Endothelial cell of umbilical vein (primary cell): ENCODE measurements at regions not wholly inside any gene's neighbourhood (a gene's known extent, or its start where the extent isn't known, plus 50 kb on each side); places are given as distances from the start of the nearest gene placed in this dataset.

Experiments used
- BruUV-seq: library from RNA; stranded (reverse); fragments of 400-500 nt; replicated peaks from 2 replicates; lab custom pipeline; 2021; lab: Mats Ljungman, UMichigan
- CTCF ChIA-PET: fragments of 300-600, 350-600 bp; sonication (Branson Sonifier 250); formaldehyde crosslinking; loops from one replicate; lab custom pipeline; 2021; ENCODE audit warnings: antibody characterized with exemption, inconsistent platforms; lab: Charles Lee
- POLR2A ChIA-PET: fragments of 300-600, 350-600 bp; sonication (Branson Sonifier 250); formaldehyde crosslinking; loops from one replicate; lab custom pipeline; 2021; ENCODE audit warnings: antibody characterized with exemption, inconsistent platforms; lab: Charles Lee
- DNase-seq: peaks from one replicate; pipeline ENCODE4 v3.0.0-alpha.2; 2011; ENCODE audit warnings: low read depth, low spot score
- FAIRE-seq: peaks from 2 replicates; lab custom pipeline; 2011; peaks lifted over from hg19 to GRCh38; lab: Jason Lieb, UNC
- H2AFZ ChIP-seq: 2 replicates; pipeline ENCODE4 v1.6.0; 2012; ENCODE audit warnings: low read depth, low read length, control low read depth, inconsistent platforms
- H3K27ac ChIP-seq: 2 replicates; pipeline ENCODE4 v1.5.1; 2011; ENCODE audit warnings: low read depth, mild to moderate bottlenecking, control low read depth, low read length, moderate library complexity; ENCODE audit not compliant: insufficient read depth
- H3K27me3 ChIP-seq, 2 experiments: 2 replicates each; pipeline versions ENCODE4 v1.6.0 to v1.6.1; 2011; ENCODE audit warnings: low read length in 2 of 2, mixed read lengths in 1 of 2; ENCODE audit not compliant: control insufficient read depth in 2 of 2, insufficient read depth in 2 of 2
- H3K36me3 ChIP-seq, 2 experiments: 2 replicates in 1 of 2; 3 replicates in 1 of 2; pipeline ENCODE4 v1.5.1; 2011; ENCODE audit warnings: low read length in 2 of 2, mild to moderate bottlenecking in 1 of 2, moderate library complexity in 1 of 2; ENCODE audit not compliant: control insufficient read depth in 2 of 2, insufficient read depth in 2 of 2; ENCODE audit errors: extremely low read depth in 1 of 2
- H3K4me1 ChIP-seq: 3 replicates; pipeline ENCODE4 v1.5.1; 2011; ENCODE audit warnings: mild to moderate bottlenecking, low read length; ENCODE audit not compliant: control insufficient read depth, insufficient read depth; ENCODE audit errors: extremely low read depth
- H3K4me2 ChIP-seq: 2 replicates; pipeline ENCODE4 v1.6.1; 2011; ENCODE audit warnings: low read length, control low read depth, mixed read lengths; ENCODE audit not compliant: insufficient read depth
- H3K4me3 ChIP-seq, 3 experiments: fragments of 200-600 bp in 1 of 3; sonication (generic), shearing (Covaris generic) in 1 of 3; replicated peaks in 1 of 3; 2 replicates each; pipeline ENCODE4 v1.5.1; 2011 to 2016; ENCODE audit warnings: control low read depth in 3 of 3, low read length in 3 of 3, mild to moderate bottlenecking in 2 of 3, inconsistent platforms in 1 of 3, low read depth in 1 of 3, moderate library complexity in 1 of 3; ENCODE audit not compliant: insufficient read depth in 1 of 3
- H3K79me2 ChIP-seq: 2 replicates; pipeline ENCODE4 v1.6.0; 2012; ENCODE audit warnings: low read length, inconsistent platforms; ENCODE audit not compliant: control insufficient read depth, insufficient read depth
- H3K9ac ChIP-seq: replicated peaks from 2 replicates; pipeline ENCODE3; 2011; ENCODE audit warnings: low read length, control low read depth; ENCODE audit not compliant: insufficient read depth; ENCODE audit errors: extremely low read depth
- H3K9me1 ChIP-seq: replicated peaks from 3 replicates; pipeline ENCODE4 v1.6.0; 2011; ENCODE audit warnings: mild to moderate bottlenecking, low read length; ENCODE audit not compliant: control insufficient read depth, insufficient read depth; ENCODE audit errors: extremely low read depth
- H3K9me3 ChIP-seq: replicated peaks from 2 replicates; pipeline ENCODE4 v1.5.1; 2012; ENCODE audit warnings: low read length, inconsistent platforms; ENCODE audit not compliant: control insufficient read depth, insufficient read depth
- H4K20me1 ChIP-seq: replicated peaks from 2 replicates; pipeline ENCODE3; 2011; ENCODE audit warnings: mild to moderate bottlenecking, low read length; ENCODE audit not compliant: control insufficient read depth, insufficient read depth; ENCODE audit errors: extremely low read depth
- EZH2 ChIP-seq: IDR thresholded peaks from 2 replicates; pipeline ENCODE4 v1.6.1; 2012; ENCODE audit warnings: borderline replicate concordance, low read depth, mild to moderate bottlenecking, moderate library complexity, low read length, inconsistent platforms; ENCODE audit not compliant: severe bottlenecking
- FOS ChIP-seq: IDR thresholded peaks from 2 replicates; pipeline ENCODE4 v1.6.1; 2011; ENCODE audit warnings: mild to moderate bottlenecking, low read length, moderate library complexity, borderline replicate concordance; ENCODE audit not compliant: insufficient read depth
- GATA2 ChIP-seq: IDR thresholded peaks from 2 replicates; pipeline ENCODE4 v1.7.0; 2011; ENCODE audit warnings: low read depth, mild to moderate bottlenecking, moderate library complexity, mixed read lengths, low read length; ENCODE audit not compliant: insufficient read length, insufficient read depth
- JUN ChIP-seq: IDR thresholded peaks from 2 replicates; pipeline ENCODE4 v1.6.1; 2011; ENCODE audit warnings: borderline replicate concordance, low read depth; ENCODE audit not compliant: insufficient read length, insufficient read depth
- POLR2A ChIP-seq: IDR thresholded peaks from 2 replicates; pipeline ENCODE4 v1.6.1; 2012; ENCODE audit warnings: low read depth, mild to moderate bottlenecking, control low read depth, low read length
- POLR2AphosphoS5 ChIP-seq: IDR thresholded peaks from 2 replicates; pipeline ENCODE4 v1.6.1; 2012; ENCODE audit warnings: low read depth, mild to moderate bottlenecking, control low read depth, low read length, moderate library complexity; ENCODE audit not compliant: insufficient read depth
- dilution Hi-C: fragments of 300-500 bp; cut with MboI; formaldehyde crosslinking; loops from one replicate; pipeline ENCODE4 v1.15.0; 2019; ENCODE audit warnings: low sequenced_read_pairs; ENCODE audit not compliant: extremely low pct_ligation_motif_present
- intact Hi-C: fragments of 100-400 bp; cut with micrococcal nuclease; formaldehyde crosslinking; loops from one replicate; pipeline ENCODE4 v1.10.0; 2022
- TF ChIP-seq, protein P1 (sequence below): IDR thresholded peaks from 2 replicates; pipeline ENCODE4 v1.6.1; 2011; ENCODE audit not compliant: insufficient read depth, insufficient read length
- TF ChIP-seq, protein P2 (sequence below), 2 donors: IDR thresholded peaks; 1 replicate in 1 of 2; 2 replicates in 1 of 2; pipeline ENCODE4 v1.5.1; 2011; ENCODE audit warnings: low read length in 2 of 2, mild to moderate bottlenecking in 2 of 2, moderate library complexity in 2 of 2, control low read depth in 1 of 2, inconsistent platforms in 1 of 2, low read depth in 1 of 2; ENCODE audit not compliant: insufficient read depth in 1 of 2; ENCODE audit errors: extremely low read depth in 1 of 2

GRCh38 chr22:20645954-20646353 is 128.0 kb upstream of the SERPIND1 start:
- dilution Hi-C loops, result no loop called here
- Histone ChIP-seq H3K4me3 (no peak overlapping the region), H2AFZ (no peak overlapping the region), H4K20me1 (no peaks in the 10 kb centered on the region), H3K27me3 (peaks cover 0 to 16% of the 10 kb centered on the region in 2 experiments), H3K79me2 (no peaks in the 10 kb centered on the region), H3K9ac (no peak overlapping the region), H3K9me3 (no peaks in the 10 kb centered on the region), H3K4me1 (peaks cover 4% of the 10 kb centered on the region), H3K9me1 (no peaks in the 10 kb centered on the region), H3K27ac (no peak overlapping the region), H3K36me3 (no peaks in the 10 kb centered on the region), H3K4me2 (no peak overlapping the region)
- intact Hi-C loops, result no loop called here
- CTCF ChIA-PET, result interaction anchor here (1.3 kb wide), 1 partner anchor 8 kb away, joined by 3 read pairs; no protein-coding TSS in a partner anchor
- BruUV-seq, result no TSS peak
- FAIRE-seq, result no peak
- TF ChIP-seq, protein P1, sequence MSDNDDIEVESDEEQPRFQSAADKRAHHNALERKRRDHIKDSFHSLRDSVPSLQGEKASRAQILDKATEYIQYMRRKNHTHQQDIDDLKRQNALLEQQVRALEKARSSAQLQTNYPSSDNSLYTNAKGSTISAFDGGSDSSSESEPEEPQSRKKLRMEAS, result no peak
- TF ChIP-seq POLR2A (no peak), FOS (no peak), GATA2 (no peak), POLR2AphosphoS5 (no peak), JUN (no peak), EZH2 (no peak)
- TF ChIP-seq, protein P2, sequence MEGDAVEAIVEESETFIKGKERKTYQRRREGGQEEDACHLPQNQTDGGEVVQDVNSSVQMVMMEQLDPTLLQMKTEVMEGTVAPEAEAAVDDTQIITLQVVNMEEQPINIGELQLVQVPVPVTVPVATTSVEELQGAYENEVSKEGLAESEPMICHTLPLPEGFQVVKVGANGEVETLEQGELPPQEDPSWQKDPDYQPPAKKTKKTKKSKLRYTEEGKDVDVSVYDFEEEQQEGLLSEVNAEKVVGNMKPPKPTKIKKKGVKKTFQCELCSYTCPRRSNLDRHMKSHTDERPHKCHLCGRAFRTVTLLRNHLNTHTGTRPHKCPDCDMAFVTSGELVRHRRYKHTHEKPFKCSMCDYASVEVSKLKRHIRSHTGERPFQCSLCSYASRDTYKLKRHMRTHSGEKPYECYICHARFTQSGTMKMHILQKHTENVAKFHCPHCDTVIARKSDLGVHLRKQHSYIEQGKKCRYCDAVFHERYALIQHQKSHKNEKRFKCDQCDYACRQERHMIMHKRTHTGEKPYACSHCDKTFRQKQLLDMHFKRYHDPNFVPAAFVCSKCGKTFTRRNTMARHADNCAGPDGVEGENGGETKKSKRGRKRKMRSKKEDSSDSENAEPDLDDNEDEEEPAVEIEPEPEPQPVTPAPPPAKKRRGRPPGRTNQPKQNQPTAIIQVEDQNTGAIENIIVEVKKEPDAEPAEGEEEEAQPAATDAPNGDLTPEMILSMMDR (IDR thresholded peaks at IDR 0.05; ENCODE audit: extremely low read depth in 1 of 2, insufficient read depth in 1 of 2, low read depth in 1 of 2, low read length in 2 of 2), result no peak
- POLR2A ChIA-PET, result no interaction called here
- no peak for DNase-seq
